ENCODE measurements at regions not wholly inside any gene's neighbourhood (a gene's known extent, or its start where the extent isn't known, plus 50 kb on each side); places are given as distances from the start of the nearest gene placed in this dataset.

GRCh38 chr3:44058022-44058867, 183.4 kb upstream of the TOPAZ1 start:
- TF ChIP-seq MAX (IDR thresholded peaks at IDR 0.05; ENCODE audit: low read depth, low read length) (no peak; the same call in 1 of the 2 replicates), SP1 (IDR thresholded peaks at IDR 0.05; ENCODE audit: low read depth, low read length) (peak; percentile 65), RFX5 (IDR thresholded peaks at IDR 0.05; ENCODE audit: low read depth, low read length) (no peak), ZBTB40 (IDR thresholded peaks at IDR 0.05; ENCODE audit: borderline replicate concordance) (0 out of 2 replicates have a peak, but pooled peaks have one; percentile 30), CTCF (IDR thresholded peaks at IDR 0.05 in 2 of 3, conservative IDR thresholded peaks at IDR 0.05 in 1 of 3; ENCODE audit: control insufficient read depth in 2 of 3, extremely low read depth in 1 of 3, insufficient read depth in 1 of 3, low read depth in 3 of 3, low read length in 3 of 3) (no peak), EP300 (IDR thresholded peaks at IDR 0.05; ENCODE audit: borderline replicate concordance in 1 of 2, control insufficient read depth in 1 of 2, low read depth in 2 of 2, low read length in 2 of 2) (peak; percentile 44 to 66; a peak in 2 of 4 replicates), CBFB (IDR thresholded peaks at IDR 0.05; ENCODE audit: low read depth) (no peak)
